OCI-LY7 (cell line): ENCODE measurements at regions not wholly inside any gene's neighbourhood (a gene's known extent, or its start where the extent isn't known, plus 50 kb on each side); places are given as distances from the start of the nearest gene placed in this dataset.

Experiments
- BruUV-seq: library from RNA; stranded (reverse); fragments of 400-500 nt; replicated peaks from 2 replicates; lab custom pipeline; 2021; lab: Mats Ljungman, UMichigan
- CTCF ChIA-PET: fragments of 300-600 bp; sonication (Branson Sonifier 250); formaldehyde crosslinking; loops from one replicate; lab custom pipeline; 2022; ENCODE audit warnings: antibody characterized with exemption; ENCODE audit not compliant: unreplicated experiment; lab: Charles Lee
- POLR2A ChIA-PET: fragments of 300-600 bp; sonication (Branson Sonifier 250); formaldehyde crosslinking; loops from one replicate; lab custom pipeline; 2022; ENCODE audit warnings: antibody characterized with exemption; lab: Charles Lee
- DNase-seq: peaks from one replicate; pipeline ENCODE4 v3.0.0-alpha.2; 2015; ENCODE audit warnings: low spot score
- H2AFZ ChIP-seq: fragments of 200-600 bp; sonication (generic), shearing (Covaris generic); 2 replicates; pipeline ENCODE4 v1.6.1; 2014; ENCODE audit warnings: mild to moderate bottlenecking, antibody characterized with exemption, low read length, moderate library complexity
- H3K27ac ChIP-seq: fragments of 200-600 bp; sonication (generic); 2 replicates; pipeline ENCODE4 v1.5.1; 2014; ENCODE audit warnings: mixed run types, low read depth, mild to moderate bottlenecking, moderate library complexity, low read length, inconsistent platforms; ENCODE audit not compliant: poor library complexity, severe bottlenecking
- H3K36me3 ChIP-seq: fragments of 200-600 bp; sonication (generic); 2 replicates; pipeline ENCODE4 v1.6.1; 2014; ENCODE audit warnings: mild to moderate bottlenecking, antibody characterized with exemption, low read length, moderate library complexity, mixed read lengths; ENCODE audit not compliant: insufficient read depth
- H3K4me1 ChIP-seq: fragments of 200-600 bp; sonication (generic); 2 replicates; pipeline ENCODE4 v1.5.1; 2014; ENCODE audit warnings: mild to moderate bottlenecking, low read length; ENCODE audit not compliant: insufficient read depth, poor library complexity, severe bottlenecking
- H3K4me2 ChIP-seq: fragments of 200-600 bp; sonication (generic); 2 replicates; pipeline ENCODE4 v1.6.1; 2014; ENCODE audit warnings: mild to moderate bottlenecking, low read length
- H3K4me3 ChIP-seq: fragments of 200-600 bp; sonication (generic); 2 replicates; pipeline ENCODE4 v1.5.1; 2014; ENCODE audit warnings: mild to moderate bottlenecking, low read depth, low read length; ENCODE audit not compliant: poor library complexity, severe bottlenecking
- H3K79me2 ChIP-seq: fragments of 200-600 bp; sonication (generic); 2 replicates; pipeline ENCODE4 v1.6.1; 2016; ENCODE audit warnings: low read depth, mild to moderate bottlenecking, low read length, moderate library complexity, mixed read lengths; ENCODE audit not compliant: insufficient read depth
- H3K9me2 ChIP-seq: fragments of 200-600 bp; sonication (generic); 2 replicates; pipeline ENCODE4 v1.6.1; 2016; ENCODE audit warnings: mild to moderate bottlenecking, low read length, mixed read lengths; ENCODE audit not compliant: insufficient read depth
- H3K9me3 ChIP-seq: fragments of 200-600 bp; sonication (generic); 2 replicates; pipeline ENCODE4 v1.6.1; 2014; ENCODE audit warnings: mild to moderate bottlenecking, mixed run types, low read length, mixed read lengths
- H4K20me1 ChIP-seq: fragments of 200-600 bp; sonication (generic); 2 replicates; pipeline ENCODE4 v1.6.1; 2014; ENCODE audit warnings: mild to moderate bottlenecking, antibody characterized with exemption, low read length, moderate library complexity, mixed read lengths; ENCODE audit not compliant: insufficient read depth
- EZH2phosphoT487 ChIP-seq: fragments of 200-600 bp; sonication (generic); IDR thresholded peaks from 2 replicates; pipeline ENCODE4 v1.6.1; 2018; ENCODE audit warnings: low read depth, borderline replicate concordance, mild to moderate bottlenecking, mixed run types, antibody characterized with exemption, low read length, moderate library complexity, mixed read lengths
- intact Hi-C: fragments of 100-400 bp; cut with micrococcal nuclease; formaldehyde crosslinking; loops from one replicate; pipeline ENCODE4 v1.10.0; 2022; ENCODE audit not compliant: unreplicated experiment
- TF ChIP-seq, protein P1 (sequence below): fragments of 200-600 bp; sonication (generic); conservative IDR thresholded peaks from 2 replicates; pipeline ENCODE4 v1.5.1; 2014; ENCODE audit warnings: mild to moderate bottlenecking, antibody characterized with exemption, low read length, moderate library complexity, mixed read lengths

GRCh38 chr12:19002216-19002615 is 127.3 kb upstream of the PLEKHA5 start:
- H2AFZ ChIP-seq, result no peak overlapping the region
- H4K20me1 ChIP-seq, result no peaks in the 10 kb centered on the region
- POLR2A ChIA-PET, result interaction anchor here (0.5 kb wide), 1 partner anchor 770 kb away, joined by 3 read pairs; no protein-coding TSS in a partner anchor
- no peaks in the 10 kb centered on the region for H3K9me3 ChIP-seq
- CTCF ChIA-PET, result no interaction called here
- no peaks in the 10 kb centered on the region for H3K79me2 ChIP-seq
- no peak for TF ChIP-seq EZH2phosphoT487
- TF ChIP-seq, protein P1, sequence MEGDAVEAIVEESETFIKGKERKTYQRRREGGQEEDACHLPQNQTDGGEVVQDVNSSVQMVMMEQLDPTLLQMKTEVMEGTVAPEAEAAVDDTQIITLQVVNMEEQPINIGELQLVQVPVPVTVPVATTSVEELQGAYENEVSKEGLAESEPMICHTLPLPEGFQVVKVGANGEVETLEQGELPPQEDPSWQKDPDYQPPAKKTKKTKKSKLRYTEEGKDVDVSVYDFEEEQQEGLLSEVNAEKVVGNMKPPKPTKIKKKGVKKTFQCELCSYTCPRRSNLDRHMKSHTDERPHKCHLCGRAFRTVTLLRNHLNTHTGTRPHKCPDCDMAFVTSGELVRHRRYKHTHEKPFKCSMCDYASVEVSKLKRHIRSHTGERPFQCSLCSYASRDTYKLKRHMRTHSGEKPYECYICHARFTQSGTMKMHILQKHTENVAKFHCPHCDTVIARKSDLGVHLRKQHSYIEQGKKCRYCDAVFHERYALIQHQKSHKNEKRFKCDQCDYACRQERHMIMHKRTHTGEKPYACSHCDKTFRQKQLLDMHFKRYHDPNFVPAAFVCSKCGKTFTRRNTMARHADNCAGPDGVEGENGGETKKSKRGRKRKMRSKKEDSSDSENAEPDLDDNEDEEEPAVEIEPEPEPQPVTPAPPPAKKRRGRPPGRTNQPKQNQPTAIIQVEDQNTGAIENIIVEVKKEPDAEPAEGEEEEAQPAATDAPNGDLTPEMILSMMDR, result no peak
- H3K27ac ChIP-seq, result no peak overlapping the region
- no peaks in the 10 kb centered on the region for H3K4me1 ChIP-seq
- H3K4me3 ChIP-seq, result no peak overlapping the region
- H3K9me2 ChIP-seq, result no peaks in the 10 kb centered on the region
- no TSS peak for BruUV-seq
- H3K4me2 ChIP-seq, result no peak overlapping the region
- DNase-seq, result no peak
- intact Hi-C loops, result no loop called here
- no peaks in the 10 kb centered on the region for H3K36me3 ChIP-seq

DNA sequence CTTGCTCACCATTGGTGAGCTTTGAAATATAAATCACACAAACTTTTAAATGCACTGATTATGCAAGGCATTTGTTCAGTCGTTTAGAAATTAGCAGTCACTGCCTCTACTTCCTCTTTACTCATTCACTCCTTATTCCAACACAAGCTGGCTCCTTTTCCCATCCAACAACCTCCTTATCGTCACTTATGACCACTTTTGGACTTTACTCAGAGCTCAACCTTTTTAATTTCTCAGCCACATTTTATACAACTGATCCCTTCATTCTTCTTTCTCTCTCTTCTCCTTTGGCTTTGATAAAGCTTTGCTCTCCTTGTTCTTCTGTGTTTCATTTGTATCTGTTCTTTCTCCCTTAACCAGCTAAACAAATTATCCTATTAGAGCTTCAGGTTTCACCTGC is 126.4 kb upstream of the PLEKHA5 start:
- no TSS peak for BruUV-seq
- Histone ChIP-seq H3K4me2 (no peak overlapping the region), H3K4me1 (no peaks in the 10 kb centered on the region), H3K27ac (no peak overlapping the region), H3K9me2 (no peaks in the 10 kb centered on the region), H2AFZ (no peak overlapping the region), H3K36me3 (no peaks in the 10 kb centered on the region), H3K9me3 (no peaks in the 10 kb centered on the region), H4K20me1 (no peaks in the 10 kb centered on the region), H3K79me2 (no peaks in the 10 kb centered on the region), H3K4me3 (no peak overlapping the region)
- TF ChIP-seq, protein P1, result no peak
- TF ChIP-seq EZH2phosphoT487, result no peak
- no peak for DNase-seq
- ChIA-PET CTCF (no interaction called here), POLR2A (no interaction called here)
- intact Hi-C loops, result no loop called here

DNA sequence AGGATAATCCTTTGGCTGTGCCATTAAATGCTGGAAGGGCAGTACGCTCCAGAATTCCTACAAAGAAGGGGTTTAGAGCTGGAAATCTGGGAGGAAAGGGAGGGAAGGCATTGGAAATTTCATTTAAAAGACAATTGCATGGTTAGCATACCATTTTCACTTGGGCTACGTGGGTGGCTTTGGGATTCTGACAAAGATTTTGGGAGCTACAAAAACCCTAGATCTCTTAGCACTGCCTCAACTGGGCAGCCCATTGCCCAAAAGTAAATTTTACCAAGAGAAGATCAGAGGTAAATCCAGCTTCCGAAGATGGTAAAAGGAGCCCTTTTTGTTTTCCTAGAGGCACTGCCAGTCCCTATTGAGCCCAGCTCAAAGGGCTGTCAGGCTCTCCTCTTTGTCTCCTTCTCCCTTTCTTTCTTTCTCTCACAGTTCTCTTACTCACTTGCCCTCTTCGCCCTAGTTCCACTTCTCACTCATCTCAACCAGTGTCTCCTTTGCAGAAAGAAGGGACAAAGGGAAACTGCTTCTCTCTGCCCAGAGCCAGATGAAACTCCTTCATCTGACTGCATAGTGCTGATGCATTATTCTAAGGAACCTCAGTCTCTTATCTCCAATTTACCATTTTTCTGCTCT is 125.4 kb upstream of the PLEKHA5 start:
- CTCF ChIA-PET, result no interaction called here
- Histone ChIP-seq H3K9me2 (no peaks in the 10 kb centered on the region), H2AFZ (no peak overlapping the region), H3K4me2 (no peak overlapping the region), H3K4me3 (no peak overlapping the region), H3K27ac (no peak overlapping the region), H4K20me1 (no peaks in the 10 kb centered on the region), H3K36me3 (no peaks in the 10 kb centered on the region), H3K4me1 (no peaks in the 10 kb centered on the region), H3K9me3 (no peaks in the 10 kb centered on the region), H3K79me2 (no peaks in the 10 kb centered on the region)
- no TSS peak for BruUV-seq
- intact Hi-C loops, result no loop called here
- no peak for DNase-seq
- TF ChIP-seq, protein P1, result no peak
- TF ChIP-seq EZH2phosphoT487, result no peak
- POLR2A ChIA-PET, result no interaction called here
